Stimulated activated CD4-positive, alpha-beta T cell treated with anti-CD3 and anti-CD28 coated beads, Interleukin-12 subunit alpha, Interleukin-12 subunit beta, amount 100 ng/mL, for 48 hours (primary cell): ENCODE measurements at regions not wholly inside any gene's neighbourhood (a gene's known extent, or its start where the extent isn't known, plus 50 kb on each side); places are given as distances from the start of the nearest gene placed in this dataset.
"Not testable (repeated sequence)": the region's sequence is repeated elsewhere in the genome, so short reads cannot be mapped to it uniquely, and the experiment has no call there.

Source experiments
- DNase-seq, 3 donors: peaks; one replicate each; pipeline ENCODE4 v3.0.0-alpha.2; 2020; ENCODE audit warnings: low read depth in 2 of 3, low spot score in 1 of 3

- DNase-seq: no peak
Observed at GRCh38 chr1:80624682-80625081, 1176.1 kb upstream of the ADGRL2 start.

DNA sequence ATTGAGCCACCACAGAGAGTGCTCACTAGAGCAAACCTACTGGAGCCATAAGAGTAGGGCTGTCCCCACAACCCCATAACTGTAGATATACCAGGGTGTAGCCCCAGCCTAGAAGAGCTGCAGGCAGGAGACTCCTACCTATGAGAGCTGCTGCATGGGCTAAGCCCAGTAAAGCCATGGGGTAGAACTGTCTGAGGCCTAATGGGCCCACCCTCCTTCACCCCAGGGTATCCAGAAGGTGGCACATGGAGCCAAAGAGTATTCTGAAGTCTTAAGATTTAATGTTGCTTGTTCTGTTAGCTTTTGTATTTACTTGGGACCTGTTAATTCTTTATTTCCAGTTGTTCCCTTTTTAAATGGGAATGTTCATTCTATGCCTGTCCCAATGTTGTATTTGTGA lies 1193.7 kb upstream of the ADGRL2 start:
- DNase-seq: no peak

- DNase-seq: no peak
Observed at GRCh38 chr1:80594013-80594412, 1206.7 kb upstream of the ADGRL2 start.

- DNase-seq: no peak
Observed at GRCh38 chr1:80593197-80593596, 1207.5 kb upstream of the ADGRL2 start.

DNA sequence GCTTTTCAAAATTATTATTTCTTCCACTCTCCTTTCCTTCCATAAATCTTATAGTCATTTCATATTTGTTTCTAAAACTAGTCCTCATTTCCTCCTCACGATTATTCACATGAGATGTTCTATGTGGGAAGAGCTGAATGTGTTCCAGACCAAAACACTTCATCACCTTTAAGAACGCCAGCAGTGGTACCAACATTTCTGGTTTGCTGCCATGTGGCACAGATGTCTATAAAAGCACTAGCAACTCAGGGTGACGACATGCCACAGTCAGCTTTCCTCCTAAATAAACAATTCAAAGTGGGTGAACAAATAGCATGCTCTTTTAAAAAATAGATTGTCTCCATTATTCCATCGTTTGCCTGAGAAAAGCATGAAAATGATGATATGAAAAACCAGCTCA lies 1217.8 kb upstream of the ADGRL2 start:
- no peak for DNase-seq

DNA sequence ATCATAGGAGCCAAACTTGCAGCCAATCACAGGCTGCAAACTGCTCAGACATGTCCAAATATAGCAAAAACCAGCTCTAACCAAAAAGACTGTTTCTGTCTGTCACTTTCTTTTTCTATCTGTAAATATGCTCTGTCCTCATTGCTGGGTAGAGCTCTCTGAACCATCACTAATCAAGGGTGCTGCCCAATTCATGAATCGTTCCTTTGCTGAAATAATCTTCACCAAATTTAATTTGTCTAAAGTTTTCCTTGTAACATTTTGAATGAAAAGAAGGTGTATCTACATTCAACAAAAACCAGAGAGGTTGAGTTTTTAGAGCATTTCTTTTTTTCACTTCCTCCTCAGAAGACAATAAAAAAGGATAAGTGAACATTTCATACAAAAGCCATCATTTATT lies 1221.7 kb upstream of the ADGRL2 start:
- no peak for DNase-seq

DNA sequence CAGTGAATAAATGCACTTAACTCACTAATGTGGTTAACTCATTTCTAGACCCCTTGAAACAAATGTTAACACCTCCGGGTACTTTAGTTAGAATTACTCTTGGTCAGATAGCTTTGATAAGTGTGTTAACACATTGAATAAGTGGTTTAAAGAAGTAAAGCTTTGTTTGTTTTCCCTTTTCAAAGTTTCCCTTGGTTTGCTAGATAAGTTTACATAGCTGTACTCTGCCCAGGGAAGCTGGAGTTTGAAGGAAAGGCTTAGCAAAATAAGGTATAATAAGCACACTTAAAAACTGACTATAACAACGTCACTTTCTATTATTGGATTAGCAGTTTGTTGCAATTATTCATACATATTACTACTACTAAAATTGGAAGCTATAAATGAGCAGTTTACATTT lies 1233.9 kb upstream of the ADGRL2 start:
- no peak for DNase-seq

GRCh38 chr1:80566123-80566522 lies 1234.6 kb upstream of the ADGRL2 start:
- no peak for DNase-seq

DNA sequence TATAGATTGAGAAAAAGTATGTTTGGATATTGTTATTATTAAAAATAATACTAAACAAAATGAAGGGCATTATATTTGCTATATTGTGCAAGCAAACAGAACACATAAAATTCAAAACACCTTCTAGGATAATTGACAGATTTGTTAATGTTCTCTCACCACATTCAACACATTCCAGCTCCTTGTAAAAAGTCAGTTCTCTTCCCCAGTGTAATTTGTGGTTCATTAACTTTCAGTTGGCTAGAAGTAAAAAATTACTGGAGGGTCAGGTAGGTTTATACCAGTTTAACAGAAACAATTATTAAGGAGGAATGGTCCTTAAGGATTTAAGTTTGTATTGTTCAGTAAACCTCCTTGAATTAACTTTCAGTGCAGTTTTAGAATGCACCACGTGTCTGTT lies 1235.3 kb upstream of the ADGRL2 start:
- DNase-seq: no peak

DNA sequence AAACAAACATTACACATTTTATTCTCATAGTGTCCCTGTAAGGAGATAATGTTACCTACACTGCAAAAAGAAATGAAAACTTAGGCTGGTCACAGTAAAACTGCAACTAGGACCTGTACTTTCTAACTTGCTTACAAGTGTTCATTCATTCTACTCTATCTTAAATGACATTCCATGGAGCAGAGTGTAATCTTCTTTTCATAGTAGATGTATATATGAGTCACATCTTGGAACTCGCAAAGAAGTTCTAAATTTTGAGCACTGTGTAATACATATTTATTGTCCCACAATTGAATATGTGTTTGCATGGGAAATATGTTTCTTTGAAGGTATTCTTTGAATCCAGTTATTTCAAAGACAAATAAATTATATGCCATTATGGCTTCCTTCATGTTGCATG lies 1258.5 kb upstream of the ADGRL2 start:
- DNase-seq: no peak

DNA sequence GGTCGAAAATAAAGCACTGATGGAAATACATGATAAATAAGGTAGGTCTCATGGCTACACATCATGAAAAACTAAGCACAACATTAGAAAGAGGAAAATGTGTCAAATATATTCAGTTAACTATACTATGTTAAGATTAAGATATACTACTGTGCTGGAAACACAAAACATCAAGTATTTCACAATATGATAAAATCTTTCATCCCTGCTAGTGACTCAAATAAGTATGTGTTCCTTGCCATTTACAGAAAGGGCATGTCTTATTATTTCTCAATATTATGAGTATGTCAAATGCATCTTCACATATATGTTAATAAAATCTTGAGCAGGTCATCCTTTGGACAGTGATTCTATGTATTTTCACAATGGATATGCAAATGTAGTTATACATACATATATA lies 1260.1 kb upstream of the ADGRL2 start:
- no peak for DNase-seq

DNA sequence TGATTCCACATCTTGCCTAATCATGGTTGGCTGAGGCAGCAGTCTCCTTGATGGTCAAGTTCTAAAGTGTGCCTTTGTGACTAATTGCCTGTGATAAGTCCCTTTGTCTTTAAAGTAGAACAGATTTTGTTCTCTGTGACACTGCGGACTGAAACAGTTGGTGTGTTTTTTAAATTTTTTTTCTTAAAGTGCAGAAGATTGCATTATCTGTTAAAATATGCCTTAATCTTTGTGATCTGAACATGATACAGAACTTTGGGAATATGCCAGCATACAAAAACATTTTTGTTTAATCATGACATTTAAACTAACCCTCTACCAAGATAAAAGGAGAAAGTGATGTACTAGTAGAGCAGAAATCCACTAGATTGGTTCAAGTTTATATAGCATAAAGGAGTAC lies 1260.6 kb upstream of the ADGRL2 start:
- no peak for DNase-seq

GRCh38 chr1:80539298-80539697 lies 1261.4 kb upstream of the ADGRL2 start:
- DNase-seq: not testable (repeated sequence)

- DNase-seq: no peak
Observed at GRCh38 chr1:80536461-80536860, 1264.3 kb upstream of the ADGRL2 start.

DNA sequence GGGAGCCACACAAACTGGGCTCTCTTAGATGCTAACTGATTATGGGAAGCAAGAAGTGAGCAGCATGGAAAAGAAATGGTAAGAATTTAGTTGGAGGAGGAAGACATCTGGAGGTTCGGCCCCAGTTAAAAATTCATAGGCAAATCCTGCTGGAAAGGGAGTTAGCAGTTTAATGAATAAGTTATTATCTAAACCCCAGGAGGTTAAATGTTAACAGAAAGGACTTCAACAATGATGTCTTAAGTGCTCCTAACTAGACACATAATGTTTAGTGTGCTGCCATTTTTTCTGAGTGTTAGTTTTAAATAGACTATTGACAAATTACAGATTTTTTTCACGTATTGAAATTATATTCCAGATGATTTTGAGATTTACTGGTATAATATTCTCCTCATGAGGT lies 1265.3 kb upstream of the ADGRL2 start:
- DNase-seq: no peak

GRCh38 chr1:80534606-80535360 lies 1266.0 kb upstream of the ADGRL2 start:
- DNase-seq: no peak

DNA sequence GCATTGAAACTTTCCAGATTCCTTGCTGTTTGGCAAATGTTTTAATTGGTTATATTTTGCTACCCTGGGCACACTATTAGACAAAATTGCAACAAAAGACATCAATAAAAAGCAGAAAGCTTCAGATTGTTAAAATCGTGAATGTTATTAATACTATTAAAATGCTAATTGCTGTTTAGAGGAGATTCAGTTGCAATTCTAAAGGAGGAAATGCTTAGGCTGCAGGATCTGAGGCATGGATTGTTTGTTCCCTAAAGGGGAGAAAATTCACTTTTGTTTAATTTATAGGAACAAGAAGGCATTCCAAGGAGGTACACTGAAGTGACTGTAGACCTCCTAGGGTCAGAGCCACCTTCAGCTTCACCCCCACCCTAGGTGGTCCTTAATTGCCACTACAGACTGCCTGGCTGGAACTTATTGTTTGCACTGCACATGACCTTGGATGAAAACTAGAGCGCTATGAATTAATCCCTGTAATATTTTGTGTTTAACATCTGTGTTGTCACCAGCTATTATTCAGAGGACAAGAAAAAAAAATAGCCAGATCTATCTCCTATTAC lies 1266.9 kb upstream of the ADGRL2 start:
- no peak for DNase-seq

- DNase-seq: no peak
Observed at GRCh38 chr1:80533093-80533492, 1267.6 kb upstream of the ADGRL2 start.

GRCh38 chr1:80531182-80531581 lies 1269.6 kb upstream of the ADGRL2 start:
- DNase-seq: no peak

GRCh38 chr1:80529546-80529945 lies 1271.2 kb upstream of the ADGRL2 start:
- DNase-seq: no peak

DNA sequence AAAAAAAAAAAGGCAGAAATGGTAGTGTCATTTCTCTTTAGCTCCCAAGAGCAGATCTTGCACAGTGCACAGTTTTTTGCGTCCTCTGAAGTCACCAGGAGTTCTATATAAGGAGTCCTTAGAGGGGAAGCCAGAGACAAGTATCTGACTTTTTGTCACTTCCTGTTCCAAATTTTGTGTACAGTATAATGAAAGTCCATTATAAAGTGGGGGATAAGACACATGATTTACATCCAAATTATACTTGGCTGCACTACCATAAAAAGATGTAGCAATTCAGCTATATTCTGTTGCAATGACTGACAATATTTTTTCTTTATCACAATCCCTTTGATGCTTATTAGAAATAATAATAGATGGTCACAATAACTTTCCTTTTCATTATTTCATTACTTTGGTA lies 1276.9 kb upstream of the ADGRL2 start:
- no peak for DNase-seq

- not testable (repeated sequence) for DNase-seq
Observed at GRCh38 chr1:80523071-80523470, 1277.7 kb upstream of the ADGRL2 start.

DNA sequence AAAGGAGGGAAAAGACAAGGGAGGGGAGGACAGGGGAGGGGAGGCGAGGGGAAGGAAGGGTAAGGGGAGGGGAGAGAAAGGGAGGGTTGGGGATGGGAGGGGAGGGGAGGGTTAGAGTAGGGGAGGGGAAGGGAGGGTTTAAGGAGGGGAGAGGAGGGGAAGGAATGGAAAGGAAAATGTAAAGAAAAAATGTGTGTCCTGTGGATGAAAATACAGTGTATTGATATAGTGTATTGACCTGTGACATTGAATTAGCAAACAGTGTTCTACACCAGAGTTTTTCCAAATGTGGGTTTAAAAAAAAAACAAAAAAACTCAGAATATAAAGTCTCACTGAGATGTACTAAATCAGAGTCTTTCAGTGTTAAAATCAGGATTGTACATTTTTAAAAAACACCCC lies 1279.8 kb upstream of the ADGRL2 start:
- no peak for DNase-seq
